ENCODE measurements at regions not wholly inside any gene's neighbourhood (a gene's known extent, or its start where the extent isn't known, plus 50 kb on each side); places are given as distances from the start of the nearest gene placed in this dataset.

GRCh38 chr2:56476509-56477071 lies 292.8 kb downstream of the CCDC85A start:
- ATAC-seq (ENCODE audit: low read depth): no peak
- no peaks in the 10 kb centered on the region for H3K27me3 Mint-ChIP-seq
- peaks cover 2% of the 10 kb centered on the region for H3K9me3 Mint-ChIP-seq
- H3K4me3 Mint-ChIP-seq: no peak overlapping the region
- no peak for DNase-seq (ENCODE audit: low spot score in 2 of 2)
- H3K27ac Mint-ChIP-seq: no peak overlapping the region
- H3K36me3 Mint-ChIP-seq: no peaks in the 10 kb centered on the region
- H3K4me1 Mint-ChIP-seq: no peaks in the 10 kb centered on the region

- Mint-ChIP-seq H3K4me1 (no peaks in the 10 kb centered on the region), H3K27me3 (no peaks in the 10 kb centered on the region), H3K4me3 (no peak overlapping the region), H3K36me3 (no peaks in the 10 kb centered on the region), H3K27ac (no peak overlapping the region), H3K9me3 (peaks cover 4% of the 10 kb centered on the region)
- DNase-seq (ENCODE audit: low spot score in 2 of 2) (no peak), ATAC-seq (ENCODE audit: low read depth) (no peak)
Measured at GRCh38 chr2:56478027-56478426, 294.2 kb downstream of the CCDC85A start.

GRCh38 chr2:56483081-56483480 lies 299.3 kb downstream of the CCDC85A start:
- no peak overlapping the region for H3K27ac Mint-ChIP-seq
- peaks cover 3% of the 10 kb centered on the region for H3K9me3 Mint-ChIP-seq
- ATAC-seq (ENCODE audit: low read depth) (no peak), DNase-seq (ENCODE audit: low spot score in 2 of 2) (no peak)
- H3K4me3 Mint-ChIP-seq: no peak overlapping the region
- no peaks in the 10 kb centered on the region for H3K36me3 Mint-ChIP-seq
- no peaks in the 10 kb centered on the region for H3K27me3 Mint-ChIP-seq
- no peaks in the 10 kb centered on the region for H3K4me1 Mint-ChIP-seq

GRCh38 chr2:56484906-56485305 lies 301.1 kb downstream of the CCDC85A start:
- DNase-seq (ENCODE audit: low spot score in 2 of 2) (no peak), ATAC-seq (ENCODE audit: low read depth) (no peak)
- H3K4me1 Mint-ChIP-seq: no peaks in the 10 kb centered on the region
- H3K4me3 Mint-ChIP-seq: no peak overlapping the region
- H3K36me3 Mint-ChIP-seq: no peaks in the 10 kb centered on the region
- no peak overlapping the region for H3K27ac Mint-ChIP-seq
- no peaks in the 10 kb centered on the region for H3K27me3 Mint-ChIP-seq
- H3K9me3 Mint-ChIP-seq: peaks cover 3% of the 10 kb centered on the region

- no peak overlapping the region for H3K4me3 Mint-ChIP-seq
- H3K9me3 Mint-ChIP-seq: peaks cover 5% of the 10 kb centered on the region
- no peak overlapping the region for H3K27ac Mint-ChIP-seq
- ATAC-seq (ENCODE audit: low read depth): no peak
- no peaks in the 10 kb centered on the region for H3K4me1 Mint-ChIP-seq
- no peaks in the 10 kb centered on the region for H3K36me3 Mint-ChIP-seq
- H3K27me3 Mint-ChIP-seq: no peaks in the 10 kb centered on the region
- no peak for DNase-seq (ENCODE audit: low spot score in 2 of 2)
Measured at GRCh38 chr2:56500317-56500716, 316.5 kb downstream of the CCDC85A start.

- H3K36me3 Mint-ChIP-seq: no peaks in the 10 kb centered on the region
- H3K27ac Mint-ChIP-seq: no peak overlapping the region
- no peak for ATAC-seq (ENCODE audit: low read depth)
- H3K4me3 Mint-ChIP-seq: no peak overlapping the region
- H3K27me3 Mint-ChIP-seq: no peaks in the 10 kb centered on the region
- H3K9me3 Mint-ChIP-seq: peaks cover 2% of the 10 kb centered on the region
- DNase-seq (ENCODE audit: low spot score in 2 of 2): no peak
- H3K4me1 Mint-ChIP-seq: no peaks in the 10 kb centered on the region
Measured at GRCh38 chr2:56502616-56503015, 318.8 kb downstream of the CCDC85A start.

- Mint-ChIP-seq H3K36me3 (no peaks in the 10 kb centered on the region), H3K4me1 (no peaks in the 10 kb centered on the region), H3K27ac (no peak overlapping the region), H3K9me3 (no peaks in the 10 kb centered on the region), H3K27me3 (no peaks in the 10 kb centered on the region), H3K4me3 (no peak overlapping the region)
- DNase-seq (ENCODE audit: low spot score in 2 of 2) (no peak), ATAC-seq (ENCODE audit: low read depth) (no peak)
Measured at GRCh38 chr2:56505885-56506284, 322.1 kb downstream of the CCDC85A start.

GRCh38 chr2:56508662-56509061 lies 324.9 kb downstream of the CCDC85A start:
- Mint-ChIP-seq H3K27ac (no peak overlapping the region), H3K4me3 (no peak overlapping the region), H3K36me3 (no peaks in the 10 kb centered on the region), H3K4me1 (no peaks in the 10 kb centered on the region), H3K9me3 (peaks cover 2% of the 10 kb centered on the region), H3K27me3 (no peaks in the 10 kb centered on the region)
- ATAC-seq (ENCODE audit: low read depth) (no peak), DNase-seq (ENCODE audit: low spot score in 2 of 2) (no peak)

GRCh38 chr2:56510610-56511009 lies 326.8 kb downstream of the CCDC85A start:
- Mint-ChIP-seq H3K4me3 (no peak overlapping the region), H3K27ac (no peak overlapping the region), H3K36me3 (no peaks in the 10 kb centered on the region), H3K27me3 (no peaks in the 10 kb centered on the region), H3K4me1 (no peaks in the 10 kb centered on the region), H3K9me3 (peaks cover 2% of the 10 kb centered on the region)
- no peak for ATAC-seq (ENCODE audit: low read depth)
- DNase-seq (ENCODE audit: low spot score in 2 of 2): no peak

GRCh38 chr2:56515399-56515798 lies 331.6 kb downstream of the CCDC85A start:
- Mint-ChIP-seq H3K4me1 (no peaks in the 10 kb centered on the region), H3K27me3 (no peaks in the 10 kb centered on the region), H3K4me3 (no peak overlapping the region), H3K36me3 (no peaks in the 10 kb centered on the region), H3K27ac (no peak overlapping the region), H3K9me3 (peaks cover 2% of the 10 kb centered on the region)
- DNase-seq (ENCODE audit: low spot score in 2 of 2): no peak
- ATAC-seq (ENCODE audit: low read depth): no peak

- H3K4me1 Mint-ChIP-seq: no peaks in the 10 kb centered on the region
Measured at GRCh38 chr2:56519806-56520205, 336.0 kb downstream of the CCDC85A start.

GRCh38 chr2:56522605-56523089 lies 338.9 kb downstream of the CCDC85A start:
- Mint-ChIP-seq H3K9me3 (peaks cover 1% of the 10 kb centered on the region), H3K4me3 (no peak overlapping the region), H3K27ac (no peak overlapping the region), H3K36me3 (no peaks in the 10 kb centered on the region), H3K27me3 (no peaks in the 10 kb centered on the region), H3K4me1 (no peaks in the 10 kb centered on the region)
- ATAC-seq (ENCODE audit: low read depth) (no peak), DNase-seq (ENCODE audit: low spot score in 2 of 2) (no peak)

More at GRCh38 chr2:56519806-56520205, 336.0 kb downstream of the CCDC85A start:
- no peak for DNase-seq (ENCODE audit: low spot score in 2 of 2)
- ATAC-seq (ENCODE audit: low read depth): no peak
- Mint-ChIP-seq H3K27me3 (no peaks in the 10 kb centered on the region), H3K9me3 (no peaks in the 10 kb centered on the region), H3K4me3 (no peak overlapping the region), H3K36me3 (no peaks in the 10 kb centered on the region), H3K27ac (no peak overlapping the region)

GRCh38 chr2:56523816-56524215 lies 340.0 kb downstream of the CCDC85A start:
- Mint-ChIP-seq H3K36me3 (no peaks in the 10 kb centered on the region), H3K9me3 (peaks cover 1% of the 10 kb centered on the region), H3K4me3 (no peak overlapping the region), H3K27ac (no peak overlapping the region), H3K4me1 (no peaks in the 10 kb centered on the region), H3K27me3 (no peaks in the 10 kb centered on the region)
- DNase-seq (ENCODE audit: low spot score in 2 of 2) (no peak), ATAC-seq (ENCODE audit: low read depth) (no peak)

- Mint-ChIP-seq H3K9me3 (peaks cover 1% of the 10 kb centered on the region), H3K4me3 (no peak overlapping the region), H3K27ac (no peak overlapping the region), H3K4me1 (no peaks in the 10 kb centered on the region), H3K36me3 (no peaks in the 10 kb centered on the region), H3K27me3 (no peaks in the 10 kb centered on the region)
- ATAC-seq (ENCODE audit: low read depth): no peak
- DNase-seq (ENCODE audit: low spot score in 2 of 2): no peak
Measured at GRCh38 chr2:56531668-56532420, 348.1 kb downstream of the CCDC85A start.

GRCh38 chr2:56534321-56534720 lies 350.5 kb downstream of the CCDC85A start:
- H3K4me1 Mint-ChIP-seq: no peaks in the 10 kb centered on the region
- H3K36me3 Mint-ChIP-seq: no peaks in the 10 kb centered on the region
- H3K9me3 Mint-ChIP-seq: no peaks in the 10 kb centered on the region
- H3K4me3 Mint-ChIP-seq: no peak overlapping the region
- ATAC-seq (ENCODE audit: low read depth) (no peak), DNase-seq (ENCODE audit: low spot score in 2 of 2) (no peak)
- no peak overlapping the region for H3K27ac Mint-ChIP-seq
- H3K27me3 Mint-ChIP-seq: no peaks in the 10 kb centered on the region

Data from memory B cell (primary cell).